ENCODE measurements at regions not wholly inside any gene's neighbourhood (a gene's known extent, or its start where the extent isn't known, plus 50 kb on each side); places are given as distances from the start of the nearest gene placed in this dataset.

GRCh38 chr6:22883061-22883717, 313.8 kb downstream of the HDGFL1 start:
- no peak for DNase-seq (ENCODE audit: low read depth)

GRCh38 chr6:22884456-22884855, 315.1 kb downstream of the HDGFL1 start:
- no peak for DNase-seq (ENCODE audit: low read depth)

GRCh38 chr6:22886650-22887581, 317.6 kb downstream of the HDGFL1 start:
- DNase-seq (ENCODE audit: low read depth) = no peak

- no peak for DNase-seq (ENCODE audit: low read depth)
Observed at GRCh38 chr6:22888163-22888752, 318.9 kb downstream of the HDGFL1 start.

- DNase-seq (ENCODE audit: low read depth) = no peak
Observed at GRCh38 chr6:22891934-22892333, 322.6 kb downstream of the HDGFL1 start.

- peak; percentile 86 for DNase-seq (ENCODE audit: low read depth)
Observed at GRCh38 chr6:22892452-22892851, 323.1 kb downstream of the HDGFL1 start.

GRCh38 chr6:22896696-22897095, 327.3 kb downstream of the HDGFL1 start:
- DNase-seq (ENCODE audit: low read depth) = no peak

- DNase-seq (ENCODE audit: low read depth) = no peak
Observed at GRCh38 chr6:22899426-22899825, 330.1 kb downstream of the HDGFL1 start.

- no peak for DNase-seq (ENCODE audit: low read depth)
Observed at GRCh38 chr6:22903826-22904225, 334.5 kb downstream of the HDGFL1 start.

- no peak for DNase-seq (ENCODE audit: low read depth)
Observed at GRCh38 chr6:22904431-22904830, 335.1 kb downstream of the HDGFL1 start.

GRCh38 chr6:22906091-22906549, 336.8 kb downstream of the HDGFL1 start:
- DNase-seq (ENCODE audit: low read depth) = no peak

- no peak for DNase-seq (ENCODE audit: low read depth)
Observed at GRCh38 chr6:22907085-22907484, 337.7 kb downstream of the HDGFL1 start.

GRCh38 chr6:22910370-22910769, 341.0 kb downstream of the HDGFL1 start:
- no peak for DNase-seq (ENCODE audit: low read depth)

GRCh38 chr6:22913612-22914011, 344.2 kb downstream of the HDGFL1 start:
- no peak for DNase-seq (ENCODE audit: low read depth)

GRCh38 chr6:22917344-22917743, 348.0 kb downstream of the HDGFL1 start:
- no peak for DNase-seq (ENCODE audit: low read depth)

GRCh38 chr6:22921828-22922227, 352.5 kb downstream of the HDGFL1 start:
- no peak for DNase-seq (ENCODE audit: low read depth)

- no peak for DNase-seq (ENCODE audit: low read depth)
Observed at GRCh38 chr6:22925304-22925835, 356.0 kb downstream of the HDGFL1 start.

- DNase-seq (ENCODE audit: low read depth) = no peak
Observed at GRCh38 chr6:22925920-22926789, 356.8 kb downstream of the HDGFL1 start.

GRCh38 chr6:22926790-22927354, 357.5 kb downstream of the HDGFL1 start:
- no peak for DNase-seq (ENCODE audit: low read depth)

GRCh38 chr6:22928775-22929174, 359.4 kb downstream of the HDGFL1 start:
- no peak for DNase-seq (ENCODE audit: low read depth)

GRCh38 chr6:22929311-22929985, 360.1 kb downstream of the HDGFL1 start:
- DNase-seq (ENCODE audit: low read depth) = no peak
